Neural progenitor cell (in vitro differentiated cells): ENCODE measurements at regions not wholly inside any gene's neighbourhood (a gene's known extent, or its start where the extent isn't known, plus 50 kb on each side); places are given as distances from the start of the nearest gene placed in this dataset.
"Not testable (repeated sequence)": the region's sequence is repeated elsewhere in the genome, so short reads cannot be mapped to it uniquely, and the experiment has no call there.

Experiments
- EZH2 ChIP-seq: fragments of 200-600 bp; sonication (generic); IDR thresholded peaks from 2 replicates; pipeline ENCODE4 v1.6.1; 2017; ENCODE audit warnings: antibody characterized with exemption, mild to moderate bottlenecking, moderate library complexity
- TF ChIP-seq, protein P1 (sequence below): fragments of 200-600 bp; sonication (generic); IDR thresholded peaks from 2 replicates; pipeline ENCODE4 v1.5.1; 2017; ENCODE audit warnings: antibody characterized with exemption, mild to moderate bottlenecking

- TF ChIP-seq, protein P1, sequence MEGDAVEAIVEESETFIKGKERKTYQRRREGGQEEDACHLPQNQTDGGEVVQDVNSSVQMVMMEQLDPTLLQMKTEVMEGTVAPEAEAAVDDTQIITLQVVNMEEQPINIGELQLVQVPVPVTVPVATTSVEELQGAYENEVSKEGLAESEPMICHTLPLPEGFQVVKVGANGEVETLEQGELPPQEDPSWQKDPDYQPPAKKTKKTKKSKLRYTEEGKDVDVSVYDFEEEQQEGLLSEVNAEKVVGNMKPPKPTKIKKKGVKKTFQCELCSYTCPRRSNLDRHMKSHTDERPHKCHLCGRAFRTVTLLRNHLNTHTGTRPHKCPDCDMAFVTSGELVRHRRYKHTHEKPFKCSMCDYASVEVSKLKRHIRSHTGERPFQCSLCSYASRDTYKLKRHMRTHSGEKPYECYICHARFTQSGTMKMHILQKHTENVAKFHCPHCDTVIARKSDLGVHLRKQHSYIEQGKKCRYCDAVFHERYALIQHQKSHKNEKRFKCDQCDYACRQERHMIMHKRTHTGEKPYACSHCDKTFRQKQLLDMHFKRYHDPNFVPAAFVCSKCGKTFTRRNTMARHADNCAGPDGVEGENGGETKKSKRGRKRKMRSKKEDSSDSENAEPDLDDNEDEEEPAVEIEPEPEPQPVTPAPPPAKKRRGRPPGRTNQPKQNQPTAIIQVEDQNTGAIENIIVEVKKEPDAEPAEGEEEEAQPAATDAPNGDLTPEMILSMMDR: not testable (repeated sequence)
- TF ChIP-seq EZH2: not testable (repeated sequence)
These were observed 982.9 kb downstream of the TAF11L14 start for GRCh38 chr5:18617191-18617590.
